Erythroblast (primary cell): ENCODE measurements at regions not wholly inside any gene's neighbourhood (a gene's known extent, or its start where the extent isn't known, plus 50 kb on each side); places are given as distances from the start of the nearest gene placed in this dataset.

Experiments used
- GATA1 ChIP-seq: IDR thresholded peaks from 2 replicates; pipeline ENCODE4 v1.6.1; 2011; ENCODE audit warnings: low read depth, mild to moderate bottlenecking, control low read depth, low read length, moderate library complexity
- POLR2A ChIP-seq: IDR thresholded peaks from 2 replicates; pipeline ENCODE4 v1.6.1; 2011; ENCODE audit warnings: mild to moderate bottlenecking, low read length

GRCh38 chr6:27138406-27138805 lies 109.1 kb upstream of the PRSS16 start:
- TF ChIP-seq POLR2A (no peak), GATA1 (no peak)
